Vagina (tissue), 2 donors: ENCODE measurements at regions not wholly inside any gene's neighbourhood (a gene's known extent, or its start where the extent isn't known, plus 50 kb on each side); places are given as distances from the start of the nearest gene placed in this dataset.

Source experiments
- DNase-seq, 2 donors: peaks; one replicate each; pipeline ENCODE4 v3.0.0-alpha.2; 2017; ENCODE audit errors: extremely low spot score in 2 of 2
- H3K27ac ChIP-seq: fragments of 200-600 bp; sonication (generic); one replicate; pipeline ENCODE4 v1.5.1; 2019
- H3K27me3 ChIP-seq: fragments of 200-600 bp; sonication (generic); one replicate; pipeline ENCODE4 v1.5.1; 2019
- H3K36me3 ChIP-seq, 2 donors: fragments of 200-600 bp; sonication (generic); one replicate each; pipeline ENCODE4 v1.5.1; 2017 to 2019
- H3K4me1 ChIP-seq: fragments of 200-600 bp; sonication (generic); one replicate; pipeline ENCODE4 v1.5.1; 2019
- H3K4me3 ChIP-seq, 2 donors: fragments of 200-600 bp; sonication (generic); 1 replicate in 1 of 2; 2 replicates in 1 of 2; pipeline ENCODE4 v1.5.1; 2016 to 2019
- H3K9me3 ChIP-seq: fragments of 200-600 bp; sonication (generic); one replicate; pipeline ENCODE4 v1.5.1; 2019
- POLR2A ChIP-seq, 2 donors: fragments of 450-650 bp; IDR thresholded peaks; one replicate each; pipeline ENCODE4 v1.6.1; 2017; ENCODE audit warnings: antibody characterized with exemption in 2 of 2, mild to moderate bottlenecking in 2 of 2, moderate library complexity in 2 of 2
- POLR2AphosphoS5 ChIP-seq, 2 donors: sonication (generic); formaldehyde crosslinking; IDR thresholded peaks; one replicate each; pipeline ENCODE4 v1.9.0; 2017; ENCODE audit warnings: antibody characterized with exemption in 2 of 2, mild to moderate bottlenecking in 2 of 2, low read depth in 1 of 2; ENCODE audit not compliant: insufficient read depth in 1 of 2
- intact Hi-C: fragments of 100-400 bp; cut with DNase I; formaldehyde crosslinking; loops from one replicate; pipeline ENCODE4 v1.15.1; 2023
- TF ChIP-seq, protein P1 (sequence below), 3 experiments: fragments of 450-650 bp in 2 of 3; fragments of 200-600 bp in 1 of 3; sonication (generic) in 1 of 3; IDR thresholded peaks; one replicate each; pipeline ENCODE4 v1.5.1; 2017 to 2019; ENCODE audit warnings: antibody characterized with exemption in 3 of 3, mild to moderate bottlenecking in 2 of 3, moderate library complexity in 2 of 3

DNA sequence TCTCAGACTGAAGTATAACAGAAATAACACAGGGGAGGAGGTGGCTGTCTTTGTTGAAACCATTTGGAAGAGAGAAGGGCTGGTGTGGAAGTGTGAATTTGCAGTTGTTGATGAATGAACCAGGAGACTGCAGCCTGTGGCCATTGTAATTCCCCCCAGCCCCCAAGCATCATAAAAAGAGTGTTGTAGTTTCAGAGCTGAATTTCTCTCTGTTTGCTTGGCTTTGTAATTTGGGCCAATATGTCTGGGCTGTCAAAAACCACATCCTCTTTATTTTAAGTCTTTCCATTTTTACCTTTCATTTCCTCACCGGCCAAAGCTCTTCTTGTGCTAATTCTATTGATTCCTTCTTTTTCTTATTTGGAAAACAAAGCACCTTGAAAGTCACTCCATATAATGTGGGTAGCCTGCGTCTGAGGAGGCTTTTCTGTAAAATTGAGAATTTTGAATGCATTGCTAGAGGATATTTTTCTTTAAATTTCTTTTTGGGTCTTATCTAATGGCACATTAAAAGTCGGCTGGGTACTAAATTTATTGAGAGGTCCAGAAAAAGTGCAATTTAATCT, 383.3 kb downstream of the OSTF1 start:
- H3K36me3 ChIP-seq, result no peaks in the 10 kb centered on the region
- no peak overlapping the region for H3K4me3 ChIP-seq
- TF ChIP-seq POLR2AphosphoS5 (IDR thresholded peaks at IDR 0.05; ENCODE audit: insufficient read depth in 1 of 2, low read depth in 1 of 2) (no peak), POLR2A (IDR thresholded peaks at IDR 0.05) (no peak)
- TF ChIP-seq, protein P1, sequence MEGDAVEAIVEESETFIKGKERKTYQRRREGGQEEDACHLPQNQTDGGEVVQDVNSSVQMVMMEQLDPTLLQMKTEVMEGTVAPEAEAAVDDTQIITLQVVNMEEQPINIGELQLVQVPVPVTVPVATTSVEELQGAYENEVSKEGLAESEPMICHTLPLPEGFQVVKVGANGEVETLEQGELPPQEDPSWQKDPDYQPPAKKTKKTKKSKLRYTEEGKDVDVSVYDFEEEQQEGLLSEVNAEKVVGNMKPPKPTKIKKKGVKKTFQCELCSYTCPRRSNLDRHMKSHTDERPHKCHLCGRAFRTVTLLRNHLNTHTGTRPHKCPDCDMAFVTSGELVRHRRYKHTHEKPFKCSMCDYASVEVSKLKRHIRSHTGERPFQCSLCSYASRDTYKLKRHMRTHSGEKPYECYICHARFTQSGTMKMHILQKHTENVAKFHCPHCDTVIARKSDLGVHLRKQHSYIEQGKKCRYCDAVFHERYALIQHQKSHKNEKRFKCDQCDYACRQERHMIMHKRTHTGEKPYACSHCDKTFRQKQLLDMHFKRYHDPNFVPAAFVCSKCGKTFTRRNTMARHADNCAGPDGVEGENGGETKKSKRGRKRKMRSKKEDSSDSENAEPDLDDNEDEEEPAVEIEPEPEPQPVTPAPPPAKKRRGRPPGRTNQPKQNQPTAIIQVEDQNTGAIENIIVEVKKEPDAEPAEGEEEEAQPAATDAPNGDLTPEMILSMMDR (IDR thresholded peaks at IDR 0.05), result no peak
- no peak for DNase-seq
- no peak overlapping the region for H3K27ac ChIP-seq
- no peaks in the 10 kb centered on the region for H3K27me3 ChIP-seq
- intact Hi-C loops, result no loop called here
- no peaks in the 10 kb centered on the region for H3K9me3 ChIP-seq
- no peaks in the 10 kb centered on the region for H3K4me1 ChIP-seq

DNA sequence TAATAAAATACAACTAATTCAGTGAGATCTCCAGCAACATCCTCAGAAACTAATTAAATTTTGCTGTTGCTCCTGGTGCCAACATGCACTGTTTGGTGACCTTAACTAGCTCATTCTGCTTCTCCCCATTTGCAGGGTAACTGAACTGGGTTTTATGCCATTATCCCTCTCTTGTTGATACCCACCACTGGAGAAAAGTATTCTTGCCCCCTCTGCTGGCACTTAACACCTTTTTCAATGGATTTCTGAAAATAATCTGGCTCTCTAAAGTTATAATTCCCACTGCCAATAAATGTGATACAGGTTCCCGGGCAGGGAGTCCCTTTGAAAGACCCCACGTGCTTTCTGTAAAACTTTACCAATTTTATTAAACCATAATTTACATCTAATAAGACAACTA, 394.3 kb downstream of the OSTF1 start:
- Histone ChIP-seq H3K4me1 (no peaks in the 10 kb centered on the region), H3K27me3 (no peaks in the 10 kb centered on the region), H3K36me3 (no peaks in the 10 kb centered on the region), H3K27ac (no peak overlapping the region), H3K4me3 (no peak overlapping the region), H3K9me3 (no peaks in the 10 kb centered on the region)
- TF ChIP-seq POLR2AphosphoS5 (IDR thresholded peaks at IDR 0.05; ENCODE audit: insufficient read depth in 1 of 2, low read depth in 1 of 2), result no peak
- TF ChIP-seq, protein P1 (IDR thresholded peaks at IDR 0.05), result no peak
- no peak for TF ChIP-seq POLR2A (IDR thresholded peaks at IDR 0.05)
- no peak for DNase-seq
- intact Hi-C loops, result no loop called here

GRCh38 chr9:75483636-75484035, 395.3 kb downstream of the OSTF1 start:
- Histone ChIP-seq H3K4me1 (no peaks in the 10 kb centered on the region), H3K27me3 (no peaks in the 10 kb centered on the region), H3K9me3 (no peaks in the 10 kb centered on the region), H3K4me3 (no peak overlapping the region), H3K36me3 (no peaks in the 10 kb centered on the region), H3K27ac (no peak overlapping the region)
- TF ChIP-seq, protein P1 (IDR thresholded peaks at IDR 0.05), result no peak
- no peak for TF ChIP-seq POLR2A (IDR thresholded peaks at IDR 0.05)
- TF ChIP-seq POLR2AphosphoS5 (IDR thresholded peaks at IDR 0.05; ENCODE audit: insufficient read depth in 1 of 2, low read depth in 1 of 2), result no peak
- intact Hi-C loops, result loop anchor here (1.0 kb wide), 1 partner anchor 18 kb away; no protein-coding TSS in a partner anchor
- DNase-seq, result no peak

DNA sequence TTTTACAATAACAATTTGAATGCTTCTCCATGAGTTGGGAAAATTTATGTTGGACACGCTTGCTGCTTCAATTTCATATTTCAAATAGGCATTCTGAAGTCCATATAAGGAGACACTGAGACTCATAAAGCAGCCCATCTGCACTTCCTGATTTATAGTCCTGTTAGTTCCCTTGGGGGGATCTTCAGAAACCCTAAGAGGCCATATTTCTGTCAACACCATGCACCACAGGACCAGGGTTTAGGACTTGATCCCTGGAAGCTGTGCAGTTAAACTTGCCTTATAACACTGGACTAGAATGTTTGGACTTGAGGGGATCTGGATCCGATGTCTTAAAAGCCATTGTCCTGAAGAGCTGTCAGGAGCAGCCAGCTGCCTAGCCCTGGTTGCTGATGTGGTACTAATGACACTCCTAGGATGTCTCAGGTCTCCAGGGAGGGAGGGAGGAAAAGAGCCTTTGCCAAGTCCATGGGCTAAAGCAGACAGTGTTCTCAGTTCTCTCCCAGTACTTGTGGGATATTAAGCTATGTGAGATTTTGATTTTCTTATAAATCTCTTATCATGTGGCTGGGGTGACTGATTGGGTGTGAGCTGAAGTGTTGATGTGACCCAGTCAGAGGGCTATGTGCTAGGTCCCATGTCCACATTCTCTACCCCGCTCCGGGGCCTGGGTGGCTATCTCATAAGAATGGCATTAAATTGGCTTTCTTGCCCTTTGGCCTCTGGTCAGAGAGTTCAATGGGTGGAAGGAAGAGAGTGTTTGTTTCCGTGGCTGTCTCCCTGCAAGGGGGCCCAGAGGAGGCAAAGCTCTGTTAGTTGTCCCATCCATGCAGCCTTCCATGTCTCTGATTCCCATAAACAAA, 399.8 kb downstream of the OSTF1 start:
- Histone ChIP-seq H3K27ac (no peak overlapping the region), H3K9me3 (no peaks in the 10 kb centered on the region), H3K36me3 (no peaks in the 10 kb centered on the region), H3K27me3 (no peaks in the 10 kb centered on the region), H3K4me3 (no peak overlapping the region), H3K4me1 (no peaks in the 10 kb centered on the region)
- intact Hi-C loops, result no loop called here
- no peak for DNase-seq
- no peak for TF ChIP-seq POLR2A (IDR thresholded peaks at IDR 0.05)
- TF ChIP-seq, protein P1 (IDR thresholded peaks at IDR 0.05), result no peak
- TF ChIP-seq POLR2AphosphoS5 (IDR thresholded peaks at IDR 0.05; ENCODE audit: insufficient read depth in 1 of 2, low read depth in 1 of 2), result no peak

DNA sequence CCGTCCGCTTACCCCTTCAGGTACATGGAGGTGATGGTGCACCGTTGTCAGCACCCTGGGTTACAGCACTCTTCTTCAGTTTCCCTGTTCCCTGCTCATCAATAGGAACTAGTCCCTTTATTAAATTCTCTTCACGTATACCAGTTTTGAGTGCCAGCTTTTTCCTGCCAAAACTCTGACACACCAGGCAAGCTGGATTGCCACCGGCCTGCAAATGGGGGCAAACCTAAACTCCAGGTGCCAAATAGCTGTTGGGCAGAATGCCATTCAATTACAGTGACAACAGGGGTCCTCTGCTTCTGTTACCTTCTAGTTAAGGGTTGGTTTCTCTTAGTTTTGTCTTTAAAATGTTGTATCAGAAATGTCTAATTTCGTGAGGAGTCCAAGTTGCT, 400.4 kb downstream of the OSTF1 start:
- no peak for DNase-seq
- Histone ChIP-seq H3K9me3 (no peaks in the 10 kb centered on the region), H3K27me3 (no peaks in the 10 kb centered on the region), H3K4me3 (no peak overlapping the region), H3K4me1 (no peaks in the 10 kb centered on the region), H3K27ac (no peak overlapping the region), H3K36me3 (no peaks in the 10 kb centered on the region)
- TF ChIP-seq, protein P1 (IDR thresholded peaks at IDR 0.05), result no peak
- TF ChIP-seq POLR2AphosphoS5 (IDR thresholded peaks at IDR 0.05; ENCODE audit: insufficient read depth in 1 of 2, low read depth in 1 of 2) (no peak), POLR2A (IDR thresholded peaks at IDR 0.05) (no peak)
- intact Hi-C loops, result no loop called here
